OCI-LY3 (cell line): ENCODE measurements at regions not wholly inside any gene's neighbourhood (a gene's known extent, or its start where the extent isn't known, plus 50 kb on each side); places are given as distances from the start of the nearest gene placed in this dataset.

Experiments
- EZH2phosphoT487 ChIP-seq: fragments of 200-600 bp; shearing (Covaris generic); IDR thresholded peaks from 2 replicates; pipeline ENCODE4 v1.6.1; 2018; ENCODE audit warnings: antibody characterized with exemption, mixed run types, low read depth
- TF ChIP-seq, protein P1 (sequence below): fragments of 200-600, 300-600 bp; sonication (generic); IDR thresholded peaks from 2 replicates; pipeline ENCODE4 v1.5.1; 2014; ENCODE audit warnings: antibody characterized with exemption, low read length, low read depth

DNA sequence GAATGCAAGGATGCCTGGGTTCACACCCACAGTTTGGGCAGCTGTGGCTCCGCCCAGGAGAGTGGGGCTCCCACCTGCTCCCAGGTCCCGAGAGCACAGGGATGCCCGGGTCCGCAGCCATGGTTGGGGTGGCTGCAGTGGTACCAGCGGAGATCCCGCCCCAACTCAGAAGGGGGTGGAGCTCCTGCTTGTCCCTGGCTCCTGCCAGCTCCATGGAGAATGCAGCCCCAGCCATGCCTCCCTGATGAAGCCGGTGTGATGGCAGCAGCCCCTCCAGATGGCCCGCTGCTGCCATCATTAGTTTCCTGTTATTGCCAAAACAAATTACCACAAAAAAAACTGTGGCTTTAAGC lies 113.1 kb upstream of the RUNX3 start:
- TF ChIP-seq, protein P1, sequence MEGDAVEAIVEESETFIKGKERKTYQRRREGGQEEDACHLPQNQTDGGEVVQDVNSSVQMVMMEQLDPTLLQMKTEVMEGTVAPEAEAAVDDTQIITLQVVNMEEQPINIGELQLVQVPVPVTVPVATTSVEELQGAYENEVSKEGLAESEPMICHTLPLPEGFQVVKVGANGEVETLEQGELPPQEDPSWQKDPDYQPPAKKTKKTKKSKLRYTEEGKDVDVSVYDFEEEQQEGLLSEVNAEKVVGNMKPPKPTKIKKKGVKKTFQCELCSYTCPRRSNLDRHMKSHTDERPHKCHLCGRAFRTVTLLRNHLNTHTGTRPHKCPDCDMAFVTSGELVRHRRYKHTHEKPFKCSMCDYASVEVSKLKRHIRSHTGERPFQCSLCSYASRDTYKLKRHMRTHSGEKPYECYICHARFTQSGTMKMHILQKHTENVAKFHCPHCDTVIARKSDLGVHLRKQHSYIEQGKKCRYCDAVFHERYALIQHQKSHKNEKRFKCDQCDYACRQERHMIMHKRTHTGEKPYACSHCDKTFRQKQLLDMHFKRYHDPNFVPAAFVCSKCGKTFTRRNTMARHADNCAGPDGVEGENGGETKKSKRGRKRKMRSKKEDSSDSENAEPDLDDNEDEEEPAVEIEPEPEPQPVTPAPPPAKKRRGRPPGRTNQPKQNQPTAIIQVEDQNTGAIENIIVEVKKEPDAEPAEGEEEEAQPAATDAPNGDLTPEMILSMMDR = no peak
- TF ChIP-seq EZH2phosphoT487 = no peak
